ENCODE measurements at regions not wholly inside any gene's neighbourhood (a gene's known extent, or its start where the extent isn't known, plus 50 kb on each side); places are given as distances from the start of the nearest gene placed in this dataset.

- TF ChIP-seq ZNF687 (IDR thresholded peaks at IDR 0.05) = no peak
These were observed 1445.9 kb downstream of the PCDH9 start (continued) for GRCh38 chr13:65784088-65784816.

- FAIRE-seq (no peak), ATAC-seq (no peak), DNase-seq (ENCODE audit: low read depth, low spot score) (no peak)
- H3K9me3 ChIP-seq (replicated peaks; ENCODE audit: control insufficient read depth, insufficient read depth, low read length) = no peaks in the 10 kb centered on the region
- no peak overlapping the region for H2AFZ ChIP-seq (ENCODE audit: control insufficient read depth, low read depth, low read length)
- no peak overlapping the region for H3K9ac ChIP-seq (ENCODE audit: control insufficient read depth, insufficient read depth, low read length)
- no peak overlapping the region for H3K4me3 ChIP-seq
- ChIA-PET SMC1A (ENCODE audit: uncharacterized antibody, unreplicated experiment) (no interaction called here), CTCF (no interaction called here), RAD21 (ENCODE audit: unreplicated experiment) (no interaction called here), POLR2A (no interaction called here)
- H3K27me3 ChIP-seq (replicated peaks in 1 of 2; ENCODE audit: control insufficient read depth in 2 of 2, insufficient read depth in 2 of 2, low read length in 1 of 2) = no peaks in the 10 kb centered on the region
- no peak overlapping the region for H3K4me2 ChIP-seq (ENCODE audit: control insufficient read depth, insufficient read depth)
- H3K27ac ChIP-seq (ENCODE audit: control insufficient read depth, insufficient read depth) = no peak overlapping the region
- intact Hi-C loops (cut with micrococcal nuclease; ENCODE audit: unreplicated experiment) = no loop called here
- no peaks in the 10 kb centered on the region for H4K20me1 ChIP-seq (ENCODE audit: control insufficient read depth, insufficient read depth)
- no peaks in the 10 kb centered on the region for H3K79me2 ChIP-seq (ENCODE audit: control insufficient read depth, insufficient read depth, low read length)
- WGBS (ENCODE audit: insufficient coverage, insufficient replicate concordance, low lambda C conversion rate, missing lambda C conversion rate) = 19% methylated on average over 6 of the region's 6 CpGs
- in situ Hi-C loops (cut with MboI) = no loop called here
- H3K4me1 ChIP-seq (ENCODE audit: control insufficient read depth, insufficient read depth, low read length) = no peaks in the 10 kb centered on the region
- BruUV-seq (replicated peaks) = no TSS peak
- H3K36me3 ChIP-seq (ENCODE audit: control insufficient read depth in 2 of 2, insufficient read depth in 2 of 2, low read length in 1 of 2) = no peaks in the 10 kb centered on the region
- TF ChIP-seq RAD51 (IDR thresholded peaks at IDR 0.05) (no peak), ZNF384 (IDR thresholded peaks at IDR 0.05; ENCODE audit: borderline replicate concordance, low read depth, low read length) (no peak), ZBTB11 (CRISPR knock-in tag; IDR thresholded peaks at IDR 0.05) (no peak), ESRRA (IDR thresholded peaks at IDR 0.05; ENCODE audit: low read length) (no peak), EGR1 (IDR thresholded peaks at IDR 0.05; ENCODE audit: borderline replicate concordance in 1 of 2, low read depth in 2 of 2, low read length in 2 of 2) (no peak), SIX5 (IDR thresholded peaks at IDR 0.05; ENCODE audit: low read depth, low read length, severe bottlenecking) (no peak), ZSCAN29 (IDR thresholded peaks at IDR 0.05) (no peak), YY1 (IDR thresholded peaks at IDR 0.05; ENCODE audit: low read depth, low read length) (no peak), EZH2 (IDR thresholded peaks at IDR 0.05; ENCODE audit: borderline replicate concordance, control insufficient read depth, low read depth, low read length) (no peak), RELA (IDR thresholded peaks at IDR 0.05; ENCODE audit: borderline replicate concordance, partially characterized antibody) (no peak), IRF4 (IDR thresholded peaks at IDR 0.05; ENCODE audit: low read depth, low read length) (no peak), SIN3A (IDR thresholded peaks at IDR 0.05; ENCODE audit: low read depth, low read length) (no peak), ELK1 (IDR thresholded peaks at IDR 0.05; ENCODE audit: low read depth, low read length) (no peak), LARP7 (IDR thresholded peaks at IDR 0.05) (no peak)
These were observed 1446.8 kb downstream of the PCDH9 start for GRCh38 chr13:65783383-65783782.
